ENCODE measurements at regions not wholly inside any gene's neighbourhood (a gene's known extent, or its start where the extent isn't known, plus 50 kb on each side); places are given as distances from the start of the nearest gene placed in this dataset.

- TF ChIP-seq GATA2 (IDR thresholded peaks at IDR 0.05; ENCODE audit: low read depth, low read length) (no peak), GATA3 (IDR thresholded peaks at IDR 0.05; ENCODE audit: low read depth, low read length) (no peak)
Measured at GRCh38 chr2:60634438-60634837, 81.0 kb upstream of the BCL11A start.

DNA sequence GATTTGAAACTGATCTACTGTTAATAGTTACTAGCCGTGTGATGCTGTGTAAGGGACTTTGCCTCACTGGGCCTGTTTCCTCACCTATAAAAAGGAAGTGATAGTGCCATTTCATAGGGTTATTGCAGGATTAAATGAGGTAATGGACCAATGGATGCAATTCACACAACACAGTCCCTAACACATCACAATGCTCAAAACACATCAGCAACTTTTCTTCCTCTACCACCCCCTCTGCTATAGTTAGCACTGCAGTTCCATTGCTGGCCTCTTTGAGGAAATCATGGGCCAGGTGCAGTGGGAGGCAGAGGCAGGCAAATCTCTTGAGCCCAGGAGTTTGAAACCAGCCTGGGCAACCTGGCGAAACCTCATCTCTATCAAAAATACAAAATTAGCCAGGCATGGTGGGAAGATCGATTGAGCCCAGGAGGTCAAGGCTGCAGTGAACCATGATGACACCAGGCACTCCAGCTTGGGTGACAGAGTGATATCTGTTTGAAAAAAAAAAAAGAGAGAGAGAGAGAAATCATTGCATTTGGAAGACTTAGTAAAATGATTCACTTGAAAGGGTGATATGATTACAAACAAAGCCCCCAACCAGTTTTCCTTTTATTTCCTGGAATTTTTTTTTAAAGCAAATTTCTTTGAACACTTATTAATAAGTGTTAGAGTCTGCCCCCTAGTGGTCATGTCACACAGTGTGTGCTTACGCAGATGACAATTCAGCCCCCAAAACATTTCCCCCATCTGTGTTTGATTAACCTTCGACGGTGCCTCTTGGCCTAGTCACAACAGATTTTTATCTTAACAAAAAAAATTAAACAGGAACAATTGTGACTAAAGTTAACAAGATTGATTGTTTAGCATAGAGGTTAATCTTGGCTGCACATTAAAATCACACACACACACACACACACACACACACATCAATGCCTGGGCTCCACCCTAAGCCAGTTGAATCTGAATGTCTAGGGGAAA is 88.6 kb upstream of the BCL11A start:
- TF ChIP-seq GATA2 (IDR thresholded peaks at IDR 0.05; ENCODE audit: low read depth, low read length) = peak; percentile 81
- peak; percentile 63 for TF ChIP-seq GATA3 (IDR thresholded peaks at IDR 0.05; ENCODE audit: low read depth, low read length)

- no peak for TF ChIP-seq GATA3 (IDR thresholded peaks at IDR 0.05; ENCODE audit: low read depth, low read length)
- no peak for TF ChIP-seq GATA2 (IDR thresholded peaks at IDR 0.05; ENCODE audit: low read depth, low read length)
Measured at GRCh38 chr2:60643747-60644146, 90.3 kb upstream of the BCL11A start.

DNA sequence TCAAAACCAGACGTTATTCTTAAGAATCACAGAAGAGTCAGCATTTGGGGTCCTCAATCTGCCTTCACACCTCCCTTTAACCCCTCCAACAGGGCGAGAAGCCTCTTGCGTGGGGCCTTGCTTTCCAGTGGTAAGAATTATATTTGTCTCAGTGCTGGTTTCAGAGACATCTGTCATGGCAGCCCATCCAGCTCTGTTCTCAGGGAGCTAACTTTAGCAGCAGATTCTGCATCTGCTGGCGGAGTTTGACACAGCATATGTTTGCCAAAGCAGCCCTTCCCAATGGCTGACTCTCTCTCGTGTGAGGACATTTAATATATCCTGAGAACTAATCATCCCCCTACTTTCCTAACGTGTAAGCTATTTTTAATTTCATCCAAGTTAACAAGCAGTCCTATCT is 91.5 kb upstream of the BCL11A start:
- TF ChIP-seq GATA2 (IDR thresholded peaks at IDR 0.05; ENCODE audit: low read depth, low read length) (no peak), GATA3 (IDR thresholded peaks at IDR 0.05; ENCODE audit: low read depth, low read length) (no peak)

DNA sequence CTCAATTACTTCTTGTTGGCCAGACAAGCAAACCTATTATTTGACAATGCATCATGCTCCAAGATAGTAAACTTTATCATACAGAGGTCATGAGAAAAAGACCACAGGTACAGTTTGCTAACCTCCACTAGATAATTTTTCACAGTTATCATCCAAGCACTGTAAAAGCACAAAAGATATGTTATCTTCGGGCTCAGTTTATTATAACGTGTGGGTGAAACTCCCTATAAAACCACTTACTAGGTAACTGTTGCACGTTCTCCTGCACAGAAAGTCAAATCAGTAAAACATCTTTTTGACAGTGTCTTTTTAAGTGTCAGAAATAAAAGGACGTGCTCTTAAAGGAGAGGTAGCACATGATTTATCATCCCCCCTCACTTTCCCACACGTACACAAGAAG is 94.7 kb upstream of the BCL11A start:
- TF ChIP-seq GATA3 (IDR thresholded peaks at IDR 0.05; ENCODE audit: low read depth, low read length) (no peak), GATA2 (IDR thresholded peaks at IDR 0.05; ENCODE audit: low read depth, low read length) (no peak)

DNA sequence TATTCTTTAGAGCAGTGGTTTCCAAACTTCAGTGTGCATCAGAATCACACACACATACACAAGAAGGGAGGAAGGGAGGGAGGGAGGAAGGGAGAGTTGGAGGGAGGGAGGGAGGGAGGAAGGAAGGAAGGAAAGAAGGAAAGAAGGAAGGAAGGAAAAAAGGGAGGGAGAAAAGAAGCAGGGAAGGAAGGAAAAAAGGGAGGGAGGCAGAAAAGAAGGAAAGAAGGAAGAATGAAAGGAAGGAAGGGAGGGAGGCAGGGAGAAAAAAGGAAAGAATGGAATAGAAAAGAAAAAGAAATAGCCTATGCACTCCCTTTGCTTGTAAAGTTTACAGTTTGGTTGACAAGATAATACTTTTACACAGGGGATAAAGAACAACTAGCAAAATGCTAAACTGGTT is 96.3 kb upstream of the BCL11A start:
- no peak for TF ChIP-seq GATA2 (IDR thresholded peaks at IDR 0.05; ENCODE audit: low read depth, low read length)
- no peak for TF ChIP-seq GATA3 (IDR thresholded peaks at IDR 0.05; ENCODE audit: low read depth, low read length)

GRCh38 chr2:60652832-60653340 is 99.4 kb upstream of the BCL11A start:
- TF ChIP-seq GATA2 (IDR thresholded peaks at IDR 0.05; ENCODE audit: low read depth, low read length) (no peak), GATA3 (IDR thresholded peaks at IDR 0.05; ENCODE audit: low read depth, low read length) (no peak)

GRCh38 chr2:60657673-60658072 is 98.4 kb upstream of the PAPOLG start:
- TF ChIP-seq GATA2 (IDR thresholded peaks at IDR 0.05; ENCODE audit: low read depth, low read length) = no peak
- no peak for TF ChIP-seq GATA3 (IDR thresholded peaks at IDR 0.05; ENCODE audit: low read depth, low read length)

- TF ChIP-seq GATA2 (IDR thresholded peaks at IDR 0.05; ENCODE audit: low read depth, low read length) = no peak
- no peak for TF ChIP-seq GATA3 (IDR thresholded peaks at IDR 0.05; ENCODE audit: low read depth, low read length)
Measured at GRCh38 chr2:60659026-60659425, 97.0 kb upstream of the PAPOLG start.

DNA sequence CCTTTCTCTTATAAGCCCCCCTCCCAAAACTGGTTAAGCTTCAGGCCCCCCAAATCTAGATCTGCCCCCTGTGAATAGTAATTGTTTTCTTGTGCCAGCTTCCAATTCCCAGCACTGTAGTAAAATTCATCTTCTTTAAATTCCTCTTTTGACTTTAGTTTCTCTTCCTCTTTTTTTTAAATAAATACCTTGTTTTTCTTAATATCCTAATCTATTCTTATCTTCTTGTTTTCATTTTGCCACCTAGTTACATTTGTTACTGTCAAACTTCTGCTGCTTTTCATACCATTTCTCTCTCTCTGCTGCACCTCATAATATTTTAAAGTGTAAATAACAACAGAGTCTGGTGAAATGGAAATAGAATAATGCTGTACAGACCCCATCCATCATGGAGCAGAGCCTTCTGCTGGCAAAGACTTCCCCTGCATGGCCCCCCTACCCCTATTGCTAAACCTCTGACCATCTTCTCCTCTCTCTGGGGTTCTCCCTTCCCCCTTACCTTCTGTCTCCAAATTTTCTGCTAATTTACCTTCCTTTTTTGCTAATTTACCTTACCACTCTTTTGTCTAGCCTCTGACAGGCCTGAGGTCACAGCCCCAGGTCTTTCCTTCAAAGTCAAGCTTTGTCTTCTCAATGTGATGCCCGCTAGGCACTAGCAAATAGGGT is 94.9 kb upstream of the PAPOLG start:
- TF ChIP-seq GATA3 (IDR thresholded peaks at IDR 0.05; ENCODE audit: low read depth, low read length) (no peak), GATA2 (IDR thresholded peaks at IDR 0.05; ENCODE audit: low read depth, low read length) (no peak)

DNA sequence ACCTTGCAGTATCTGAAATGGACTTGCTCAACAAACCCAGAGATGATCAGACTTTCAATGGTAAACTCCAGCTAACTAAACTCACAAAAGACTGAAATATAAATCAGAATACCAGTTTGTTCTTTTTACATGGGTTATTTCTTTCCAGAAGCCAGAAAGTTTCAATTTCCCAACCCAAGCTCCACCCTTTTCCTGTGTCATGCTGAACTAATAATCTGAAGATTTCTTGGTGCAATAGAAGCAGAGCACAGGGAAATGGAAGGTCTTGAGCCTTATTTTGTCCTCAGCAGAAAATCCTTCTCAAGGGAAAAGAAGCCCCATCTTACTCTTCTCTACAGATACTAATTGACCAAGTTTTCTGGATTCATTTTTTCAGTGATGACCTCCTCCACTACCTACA is 93.3 kb upstream of the PAPOLG start:
- no peak for TF ChIP-seq GATA2 (IDR thresholded peaks at IDR 0.05; ENCODE audit: low read depth, low read length)
- no peak for TF ChIP-seq GATA3 (IDR thresholded peaks at IDR 0.05; ENCODE audit: low read depth, low read length)

DNA sequence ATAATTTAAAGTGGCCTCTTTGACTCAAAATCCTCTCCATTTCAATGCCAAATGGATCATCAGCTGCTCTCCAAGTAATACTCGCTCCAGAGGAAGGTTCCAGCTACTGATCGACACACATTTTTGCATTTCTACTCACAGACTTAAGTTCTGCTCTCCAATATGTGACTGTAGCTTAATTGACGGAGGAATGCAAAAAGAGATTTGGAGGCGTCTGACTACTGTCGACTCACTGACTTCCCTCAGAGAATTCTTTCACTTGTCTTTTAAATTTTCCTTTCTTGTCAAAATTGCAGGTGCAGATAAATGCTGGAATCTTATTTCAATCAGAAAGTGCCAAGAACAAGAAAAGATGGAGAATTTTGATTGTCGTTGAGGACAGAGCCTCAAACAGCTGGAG is 84.1 kb upstream of the PAPOLG start:
- TF ChIP-seq GATA2 (IDR thresholded peaks at IDR 0.05; ENCODE audit: low read depth, low read length) (no peak), GATA3 (IDR thresholded peaks at IDR 0.05; ENCODE audit: low read depth, low read length) (no peak)

DNA sequence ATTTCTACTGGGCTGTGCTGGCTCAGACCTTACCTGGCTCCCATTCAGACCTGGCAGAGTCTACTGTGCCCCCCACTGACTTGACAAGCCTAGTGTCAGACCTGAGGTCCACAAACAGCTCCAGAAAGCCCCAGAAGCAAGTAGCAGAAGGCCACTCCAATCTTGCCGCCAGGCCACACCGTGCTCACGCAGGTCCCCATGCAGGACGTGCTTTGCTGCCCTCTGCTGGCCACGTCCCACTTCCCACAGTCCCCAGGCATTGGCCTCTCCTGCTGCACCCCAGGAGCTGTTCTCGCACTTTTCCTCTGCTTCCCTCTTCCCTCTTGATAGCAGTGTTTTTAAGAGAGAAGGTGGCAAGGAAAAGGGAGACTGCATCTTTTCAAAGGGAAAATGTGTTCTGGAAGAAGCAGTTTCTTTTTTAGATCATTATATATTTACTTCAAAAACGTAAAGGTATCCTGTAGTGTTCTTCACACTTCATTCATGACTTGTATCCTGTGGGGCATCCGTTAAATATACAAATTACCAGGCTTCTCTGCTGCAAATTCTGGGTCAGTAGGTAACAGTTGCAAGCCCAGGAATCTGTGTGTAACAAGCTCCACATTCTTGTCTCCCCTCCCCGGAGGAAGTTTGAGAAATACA is 81.4 kb upstream of the PAPOLG start:
- TF ChIP-seq GATA2 (IDR thresholded peaks at IDR 0.05; ENCODE audit: low read depth, low read length) (no peak), GATA3 (IDR thresholded peaks at IDR 0.05; ENCODE audit: low read depth, low read length) (no peak)

DNA sequence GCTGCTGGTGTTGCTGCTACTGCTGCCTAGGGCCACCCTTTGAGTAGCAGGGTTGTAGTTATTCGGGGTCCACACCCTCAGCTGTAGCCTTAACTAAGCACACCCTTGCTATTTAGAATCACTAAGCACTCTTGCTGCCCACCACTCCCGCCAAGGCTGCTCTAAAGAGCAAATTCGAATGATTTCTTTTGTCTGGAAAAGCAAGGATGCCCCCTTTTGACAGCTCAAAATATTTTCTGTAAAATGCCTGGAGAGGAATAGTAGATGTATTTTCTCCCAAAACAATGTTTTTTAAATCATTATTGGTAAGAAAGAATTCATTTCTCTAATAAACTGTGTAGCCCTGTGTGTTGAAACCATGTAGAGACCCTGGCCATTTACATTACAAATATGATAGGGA is 80.8 kb upstream of the PAPOLG start:
- TF ChIP-seq GATA3 (IDR thresholded peaks at IDR 0.05; ENCODE audit: low read depth, low read length) (no peak), GATA2 (IDR thresholded peaks at IDR 0.05; ENCODE audit: low read depth, low read length) (no peak)
